ENCODE measurements at regions not wholly inside any gene's neighbourhood (a gene's known extent, or its start where the extent isn't known, plus 50 kb on each side); places are given as distances from the start of the nearest gene placed in this dataset.

- no peak for DNase-seq (ENCODE audit: low spot score)
Observed at GRCh38 chr1:69146303-69146702, 421.4 kb upstream of the LRRC7 start.

DNA sequence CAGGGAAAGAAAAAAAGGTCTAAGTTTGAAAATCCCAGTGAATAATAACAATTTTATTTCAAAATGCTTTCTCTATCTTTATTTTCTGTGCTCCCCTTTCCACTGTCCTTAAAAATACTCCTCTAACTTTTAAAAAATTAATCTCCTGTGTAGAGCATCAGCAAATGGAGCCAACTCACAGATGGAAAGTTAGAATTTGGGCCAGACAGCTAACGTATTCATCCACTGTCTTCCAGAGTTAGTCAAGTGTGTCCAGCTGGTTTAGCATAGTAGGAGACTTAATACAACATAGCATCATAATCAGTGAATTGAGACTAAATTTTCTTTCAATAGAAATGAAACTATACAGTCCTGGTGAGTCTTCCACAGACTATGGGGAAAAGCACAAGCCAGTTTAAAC, 419.0 kb upstream of the LRRC7 start:
- no peak for DNase-seq (ENCODE audit: low spot score)

- DNase-seq (ENCODE audit: low spot score): no peak
Observed at GRCh38 chr1:69157046-69157756, 410.5 kb upstream of the LRRC7 start.

GRCh38 chr1:69163241-69163640, 404.5 kb upstream of the LRRC7 start:
- no peak for DNase-seq (ENCODE audit: low spot score)

DNA sequence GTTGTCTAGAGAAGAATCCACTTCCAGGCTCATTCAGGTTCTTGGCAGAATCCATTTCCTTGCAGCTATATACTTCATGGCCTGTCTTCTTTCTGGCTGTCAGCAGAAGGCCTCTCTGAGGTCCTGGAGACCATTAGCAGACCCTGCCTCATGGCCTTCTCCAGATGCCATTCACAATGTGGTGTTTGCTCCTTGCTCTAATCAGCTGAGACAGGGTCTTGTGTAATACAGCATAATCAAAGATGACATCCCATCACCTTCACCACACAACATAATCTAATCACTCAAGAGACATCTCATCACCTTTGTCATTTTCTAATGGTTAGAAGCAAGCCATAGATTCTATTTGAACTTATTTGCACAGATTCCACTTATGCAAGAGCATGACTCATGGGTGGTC, 403.9 kb upstream of the LRRC7 start:
- no peak for DNase-seq (ENCODE audit: low spot score)

GRCh38 chr1:69167876-69168275, 399.8 kb upstream of the LRRC7 start:
- DNase-seq (ENCODE audit: low spot score): no peak

- no peak for DNase-seq (ENCODE audit: low spot score)
Observed at GRCh38 chr1:69171248-69171647, 396.5 kb upstream of the LRRC7 start.

- no peak for DNase-seq (ENCODE audit: low spot score)
Observed at GRCh38 chr1:69172003-69173000, 395.4 kb upstream of the LRRC7 start.

GRCh38 chr1:69175053-69175452, 392.7 kb upstream of the LRRC7 start:
- DNase-seq (ENCODE audit: low spot score): no peak

DNA sequence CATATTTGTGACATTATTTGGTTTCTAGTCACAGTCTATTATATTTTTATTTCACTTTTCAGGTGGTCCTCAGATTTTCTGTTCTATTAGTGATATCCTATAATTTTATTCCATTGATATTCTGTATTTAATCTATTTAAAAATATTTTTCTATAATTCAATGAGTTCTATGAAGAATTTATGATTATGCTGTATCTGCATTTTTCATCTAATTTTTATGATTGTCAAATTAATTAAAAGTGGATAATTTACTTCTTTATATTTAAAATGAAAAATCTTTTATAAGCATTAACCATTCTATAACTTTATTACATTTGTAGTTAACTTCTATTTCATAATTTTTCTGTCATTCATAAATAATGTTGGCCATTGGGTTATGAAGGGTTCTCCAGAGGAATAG, 387.4 kb upstream of the LRRC7 start:
- no peak for DNase-seq (ENCODE audit: low spot score)

DNA sequence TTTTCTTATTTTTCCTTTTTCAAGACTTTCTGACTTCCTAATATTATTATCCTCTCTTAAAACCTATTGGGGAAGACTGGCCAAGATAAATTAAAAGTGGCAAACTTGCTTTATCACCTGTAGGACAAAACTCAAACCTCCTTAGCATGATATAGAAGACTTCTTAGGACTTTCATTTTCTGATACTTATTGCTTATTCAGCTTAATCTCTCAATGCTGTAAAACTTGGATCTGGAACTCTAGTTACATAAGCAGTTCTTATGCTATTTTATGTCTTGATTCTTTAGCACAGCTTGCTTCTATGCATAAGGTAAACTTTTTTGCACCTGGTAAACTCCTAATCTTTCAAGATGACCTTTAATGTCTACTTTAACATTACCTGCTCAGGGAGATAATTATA, 382.3 kb upstream of the LRRC7 start:
- DNase-seq (ENCODE audit: low spot score): no peak

- DNase-seq (ENCODE audit: low spot score): no peak
Observed at GRCh38 chr1:69191335-69191734, 376.4 kb upstream of the LRRC7 start.

GRCh38 chr1:69195136-69195535, 372.6 kb upstream of the LRRC7 start:
- no peak for DNase-seq (ENCODE audit: low spot score)

DNA sequence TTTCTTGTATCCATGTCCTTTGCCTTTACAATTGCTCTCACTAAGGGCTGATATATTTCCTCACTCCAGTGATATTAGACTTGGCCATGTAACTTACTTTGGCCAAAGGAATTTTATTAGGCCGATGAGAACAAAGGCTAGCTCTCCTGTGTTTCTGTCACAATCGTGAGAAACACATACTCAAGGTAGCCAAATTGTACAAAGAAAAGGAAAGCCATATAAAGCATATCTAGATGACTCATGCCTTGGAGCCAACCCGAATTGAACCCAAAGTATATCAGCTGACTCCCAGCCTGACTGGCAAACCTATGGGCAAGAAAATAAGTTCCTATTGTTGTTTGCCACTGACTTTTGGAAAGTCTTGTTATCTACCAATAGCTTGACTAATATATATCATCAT, 371.7 kb upstream of the LRRC7 start:
- DNase-seq (ENCODE audit: low spot score): no peak

DNA sequence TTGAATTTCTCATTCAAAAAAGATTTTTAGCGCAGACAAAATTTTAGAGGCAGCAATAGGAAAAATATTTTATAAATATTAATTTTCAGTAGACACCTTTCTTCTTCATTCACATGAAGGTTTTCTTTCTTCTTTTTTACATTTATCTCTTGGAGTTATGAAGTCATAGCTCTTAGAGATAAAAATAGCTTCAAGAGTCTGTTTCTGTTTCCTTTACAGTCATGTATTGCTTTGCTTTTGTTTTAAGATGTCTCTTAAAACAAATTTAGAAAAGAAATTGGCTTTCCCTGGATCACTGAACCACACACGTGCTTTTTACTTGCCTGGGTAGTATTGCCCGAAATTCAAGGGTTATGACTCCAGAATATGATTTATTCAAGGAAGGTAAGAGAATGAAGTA, 369.9 kb upstream of the LRRC7 start:
- DNase-seq (ENCODE audit: low spot score): no peak

DNA sequence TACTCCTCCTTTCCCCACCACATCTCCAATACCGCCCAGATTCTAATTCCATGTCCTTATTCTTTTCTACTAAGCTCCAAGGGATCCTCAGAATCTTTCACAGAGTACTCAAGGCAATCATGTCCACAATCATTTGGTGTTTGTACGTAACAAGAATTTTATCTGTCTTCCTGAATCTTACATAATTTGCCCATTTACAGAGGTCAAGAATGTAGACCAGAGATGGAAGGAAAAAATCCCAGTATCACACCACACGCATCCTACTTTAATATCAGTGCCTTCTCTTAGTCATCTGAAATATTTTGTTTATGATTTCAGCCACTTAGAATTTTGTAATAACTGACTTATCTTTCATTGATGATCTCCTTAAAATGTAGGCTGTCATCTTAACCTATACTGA, 366.0 kb upstream of the LRRC7 start:
- DNase-seq (ENCODE audit: low spot score): no peak

DNA sequence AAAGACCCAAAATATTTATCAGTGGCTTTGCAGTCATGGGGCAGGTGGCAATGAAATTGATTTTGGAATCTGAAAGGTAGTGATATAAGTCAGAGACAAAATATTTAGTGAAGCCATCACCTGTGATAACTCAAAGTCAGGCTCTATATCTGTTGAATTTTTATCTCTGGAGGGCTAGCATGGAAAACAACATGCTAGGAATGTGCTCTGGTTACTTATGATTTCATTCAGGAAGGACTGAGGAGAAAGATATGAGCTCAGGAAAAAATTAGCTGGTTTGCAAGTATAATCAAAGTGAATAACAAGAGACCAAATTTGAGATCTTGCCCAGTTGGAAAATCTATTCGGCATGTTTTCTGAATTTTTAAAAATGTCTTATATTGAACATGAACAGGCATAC, 364.6 kb upstream of the LRRC7 start:
- no peak for DNase-seq (ENCODE audit: low spot score)

GRCh38 chr1:69213644-69214043, 354.1 kb upstream of the LRRC7 start:
- DNase-seq (ENCODE audit: low spot score): no peak

DNA sequence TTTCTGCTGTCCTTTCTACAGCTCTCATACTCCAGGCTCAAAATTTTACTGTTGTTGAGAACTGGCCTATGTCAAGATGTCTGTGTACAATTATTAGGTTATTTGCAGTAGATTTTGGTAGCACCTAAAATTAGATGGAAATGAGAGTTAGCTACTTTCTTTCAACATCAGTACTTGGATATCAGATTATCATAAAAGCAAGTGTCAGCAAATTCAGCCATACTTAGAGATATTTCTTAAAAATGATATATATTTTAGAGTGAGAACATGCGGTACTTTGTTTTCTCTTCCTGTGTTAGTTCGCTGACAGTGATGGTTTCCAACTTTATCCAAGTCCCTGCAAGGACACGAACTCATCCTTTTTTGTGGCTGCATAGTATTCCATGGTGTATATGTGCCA, 351.8 kb upstream of the LRRC7 start:
- DNase-seq (ENCODE audit: low spot score): no peak

DNA sequence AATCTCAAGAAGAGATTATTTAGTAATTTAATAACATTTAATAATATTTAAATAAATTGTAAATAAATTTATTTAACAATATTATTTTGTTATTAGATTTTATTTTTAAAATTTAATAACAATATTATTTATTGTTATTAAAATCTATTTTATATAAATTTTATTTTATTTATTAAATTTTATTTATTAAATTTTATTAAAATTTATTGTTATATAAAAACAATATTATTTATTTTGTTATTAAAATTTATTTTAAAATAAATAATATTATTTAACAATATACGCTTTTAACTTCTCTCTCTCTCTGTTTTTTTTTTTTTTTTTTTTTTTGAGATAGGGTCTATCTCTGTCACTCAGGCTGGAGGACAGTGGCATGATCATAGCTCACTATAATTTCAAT, 347.1 kb upstream of the LRRC7 start:
- DNase-seq (ENCODE audit: low spot score): no peak

DNA sequence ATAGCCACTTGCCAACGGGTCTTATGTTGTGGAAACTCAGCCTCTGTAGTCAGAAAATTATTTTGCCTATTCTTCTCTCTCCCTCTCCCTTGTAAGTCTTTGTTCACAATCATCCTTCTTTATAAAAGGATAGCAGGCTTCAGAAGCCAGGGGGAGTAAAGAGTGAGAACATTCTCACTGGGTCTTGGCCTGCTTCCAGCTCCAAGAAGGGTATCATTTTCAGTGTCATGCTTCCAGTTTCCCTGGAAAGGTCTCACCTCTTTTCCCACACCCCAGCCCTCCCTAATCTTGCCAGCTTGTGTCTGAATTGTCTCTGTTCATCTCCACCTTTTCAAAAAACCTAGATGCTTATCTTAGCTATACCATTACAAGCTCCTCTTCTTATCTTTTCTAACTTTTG, 346.2 kb upstream of the LRRC7 start:
- no peak for DNase-seq (ENCODE audit: low spot score)

- no peak for DNase-seq (ENCODE audit: low spot score)
Observed at GRCh38 chr1:69223156-69223555, 344.6 kb upstream of the LRRC7 start.

DNA sequence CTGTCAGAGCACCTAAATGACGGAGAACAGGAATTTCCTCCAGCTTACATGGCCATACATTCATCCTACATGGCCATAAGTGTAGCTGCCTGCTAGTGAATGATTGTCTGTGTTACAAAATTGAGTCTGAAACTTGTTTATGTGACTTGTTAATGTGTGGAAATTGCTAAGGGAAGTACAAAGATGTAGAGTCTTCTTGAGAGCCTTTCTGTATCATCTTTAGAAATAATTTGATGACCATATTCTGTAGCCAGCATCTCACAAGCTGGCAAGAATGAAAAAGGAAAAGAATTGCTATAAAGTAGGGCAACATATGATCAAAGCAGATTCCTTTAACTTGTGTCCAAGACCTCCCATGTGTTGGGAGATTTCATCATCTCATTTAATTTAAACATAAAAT, 339.2 kb upstream of the LRRC7 start:
- no peak for DNase-seq (ENCODE audit: low spot score)

Measured in HT-29 (cell line).